Cardiac muscle cell (in vitro differentiated cells and primary cell): ENCODE measurements at regions not wholly inside any gene's neighbourhood (a gene's known extent, or its start where the extent isn't known, plus 50 kb on each side); places are given as distances from the start of the nearest gene placed in this dataset.

Source experiments
- DNase-seq, 2 donors: peaks; one replicate each; pipeline versions ENCODE4 v3.0.0 to v3.0.0-alpha.2; 2010 to 2017; ENCODE audit warnings: low read depth in 1 of 2, low spot score in 1 of 2
- H3K27ac ChIP-seq: fragments of 200-600 bp; sonication (generic); 2 replicates; pipeline ENCODE4 v1.5.1; 2016
- H3K27me3 ChIP-seq: fragments of 200-600 bp; sonication (generic); 2 replicates; pipeline ENCODE4 v1.6.0; 2016; ENCODE audit warnings: control low read depth
- H3K36me3 ChIP-seq: fragments of 200-600 bp; sonication (generic); 2 replicates; pipeline ENCODE4 v1.5.1; 2016; ENCODE audit warnings: control low read depth
- H3K4me1 ChIP-seq: fragments of 200-600 bp; sonication (generic); 2 replicates; pipeline ENCODE4 v1.8.1; 2017; ENCODE audit warnings: low read depth, mild to moderate bottlenecking, mixed run types
- H3K4me3 ChIP-seq: fragments of 200-600 bp; sonication (generic); 2 replicates; pipeline ENCODE4 v1.5.1; 2016; ENCODE audit warnings: mild to moderate bottlenecking
- H3K9me3 ChIP-seq: fragments of 200-600 bp; sonication (generic); 2 replicates; pipeline ENCODE4 v1.5.1; 2017; ENCODE audit warnings: low read depth, mild to moderate bottlenecking, control low read depth
- CTCF ChIP-seq: IDR thresholded peaks from 2 replicates; pipeline ENCODE4 v1.5.1; 2012; ENCODE audit warnings: low read depth, mild to moderate bottlenecking, low read length

- Histone ChIP-seq H3K9me3 (no peaks in the 10 kb centered on the region), H3K36me3 (no peaks in the 10 kb centered on the region), H3K27ac (no peak overlapping the region), H3K27me3 (no peaks in the 10 kb centered on the region), H3K4me1 (no peaks in the 10 kb centered on the region), H3K4me3 (no peak overlapping the region)
- no peak for DNase-seq
- no peak for TF ChIP-seq CTCF
These were observed 389.4 kb upstream of the NRSN1 start for GRCh38 chr6:23736577-23736976.

DNA sequence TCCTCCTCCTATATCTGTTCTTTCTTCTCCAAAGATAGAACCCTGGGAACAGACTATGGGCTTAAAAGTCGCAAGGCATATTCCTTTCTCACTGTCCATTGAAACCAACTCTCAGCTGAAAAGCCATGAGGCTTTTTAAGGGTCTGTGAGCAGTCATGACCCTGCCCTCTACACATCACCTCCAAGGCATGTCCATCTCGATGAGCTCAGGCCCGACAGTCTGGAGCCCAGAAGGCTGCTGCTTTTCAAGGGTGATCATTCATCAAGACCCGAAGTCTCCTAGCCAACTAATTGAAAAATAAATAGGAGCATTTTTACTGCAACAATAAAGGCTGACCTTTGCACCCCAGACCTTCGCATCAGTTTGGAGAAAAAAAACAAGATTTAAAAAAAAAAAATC is 378.8 kb upstream of the NRSN1 start:
- no peak for DNase-seq
- H3K36me3 ChIP-seq = no peaks in the 10 kb centered on the region
- H3K27ac ChIP-seq = no peak overlapping the region
- H3K27me3 ChIP-seq = no peaks in the 10 kb centered on the region
- TF ChIP-seq CTCF = no peak
- no peaks in the 10 kb centered on the region for H3K9me3 ChIP-seq
- H3K4me1 ChIP-seq = no peaks in the 10 kb centered on the region
- H3K4me3 ChIP-seq = no peak overlapping the region

DNA sequence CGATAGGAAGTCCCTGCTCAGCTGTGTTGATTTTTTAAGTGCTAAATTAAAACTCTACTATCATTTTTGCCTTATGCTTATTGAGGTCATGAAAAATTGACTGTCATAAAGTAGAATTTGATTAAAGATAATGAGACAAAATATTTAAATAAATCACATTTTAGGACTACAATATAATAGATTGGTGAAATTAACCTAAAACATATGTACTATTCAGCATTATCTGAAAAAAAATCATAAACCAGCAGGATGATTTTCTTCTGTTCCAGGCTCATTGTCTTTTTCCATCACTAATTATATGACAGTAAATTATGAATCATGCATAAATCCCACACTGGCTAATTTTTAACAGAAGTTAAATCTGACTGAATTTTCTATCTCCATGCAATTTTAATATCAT is 373.6 kb upstream of the NRSN1 start:
- DNase-seq = no peak
- no peak overlapping the region for H3K4me3 ChIP-seq
- TF ChIP-seq CTCF = no peak
- no peaks in the 10 kb centered on the region for H3K9me3 ChIP-seq
- H3K4me1 ChIP-seq = no peaks in the 10 kb centered on the region
- no peak overlapping the region for H3K27ac ChIP-seq
- no peaks in the 10 kb centered on the region for H3K36me3 ChIP-seq
- H3K27me3 ChIP-seq = no peaks in the 10 kb centered on the region

DNA sequence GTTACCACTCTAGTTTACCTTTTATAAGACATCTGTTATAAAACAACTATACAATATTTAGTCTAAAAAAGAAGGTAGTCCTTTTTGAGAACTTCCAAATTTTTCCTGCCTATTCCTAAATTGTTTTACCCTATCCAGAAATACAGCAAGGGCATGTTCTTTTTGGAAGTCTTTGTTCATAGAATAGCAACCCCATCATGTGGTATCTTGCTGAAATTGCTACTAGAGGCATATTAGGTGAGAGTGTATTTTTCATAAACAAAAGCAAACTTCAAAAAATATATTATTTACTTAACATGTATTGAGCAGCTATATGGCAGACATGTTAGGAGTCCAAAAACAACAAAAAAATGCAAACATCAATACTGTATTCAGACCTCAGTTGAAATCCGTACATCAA is 371.8 kb upstream of the NRSN1 start:
- Histone ChIP-seq H3K4me1 (no peaks in the 10 kb centered on the region), H3K4me3 (no peak overlapping the region), H3K27me3 (no peaks in the 10 kb centered on the region), H3K36me3 (no peaks in the 10 kb centered on the region), H3K9me3 (no peaks in the 10 kb centered on the region), H3K27ac (no peak overlapping the region)
- DNase-seq = no peak
- no peak for TF ChIP-seq CTCF

DNA sequence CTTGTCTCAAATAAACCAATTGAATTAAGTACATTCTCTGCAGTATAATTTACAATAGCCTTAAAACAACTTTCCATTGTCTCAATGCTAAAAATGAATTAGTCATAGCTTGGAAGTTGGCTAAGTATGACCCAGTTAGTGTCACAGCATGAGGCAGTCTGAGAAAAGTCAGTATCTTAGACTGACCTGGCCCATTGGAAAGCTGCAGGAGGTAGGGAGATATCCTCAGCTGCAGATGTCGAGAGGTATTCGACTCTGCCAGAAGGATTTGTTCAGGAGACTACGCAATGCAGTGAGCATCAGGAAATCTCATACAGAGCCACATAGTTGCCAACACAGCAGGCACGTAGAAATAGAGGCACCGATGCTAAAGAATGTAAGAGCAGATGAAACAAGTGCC is 350.9 kb upstream of the NRSN1 start:
- H3K4me1 ChIP-seq = no peaks in the 10 kb centered on the region
- no peak for DNase-seq

More for the DNA sequence above, 350.9 kb upstream of the NRSN1 start:
- H3K27ac ChIP-seq = no peak overlapping the region
- no peak overlapping the region for H3K4me3 ChIP-seq
- H3K36me3 ChIP-seq = no peaks in the 10 kb centered on the region
- H3K9me3 ChIP-seq = no peaks in the 10 kb centered on the region
- no peak for TF ChIP-seq CTCF
- H3K27me3 ChIP-seq = no peaks in the 10 kb centered on the region
